K562 (cell line): ENCODE measurements at regions not wholly inside any gene's neighbourhood (a gene's known extent, or its start where the extent isn't known, plus 50 kb on each side); places are given as distances from the start of the nearest gene placed in this dataset.

Experiments
- ARNT ChIP-seq, 2 experiments: fragments of 450-650 bp; IDR thresholded peaks; 2 replicates each; pipeline ENCODE4 v1.6.1; 2016; ENCODE audit warnings: mild to moderate bottlenecking in 1 of 2
- CBX8 ChIP-seq: fragments of 200-600 bp; sonication (generic); IDR thresholded peaks from 2 replicates; pipeline ENCODE4 v1.6.1; 2012; ENCODE audit warnings: borderline replicate concordance, mixed run types, low read depth, mild to moderate bottlenecking, moderate library complexity, mixed read lengths, low read length, control low read depth, inconsistent platforms; ENCODE audit not compliant: poor library complexity, severe bottlenecking; ENCODE audit errors: extremely low read depth
- CREBBP ChIP-seq: IDR thresholded peaks from one replicate; pipeline ENCODE4 v1.6.1; 2012; ENCODE audit warnings: low read depth, mild to moderate bottlenecking, control low read depth, inconsistent platforms, low read length
- DMBX1 ChIP-seq: fragments of 250-450 bp; sonication (Bioruptor Pico); IDR thresholded peaks from 2 replicates; pipeline ENCODE4 v1.8.0; 2022; ENCODE audit warnings: inconsistent platforms, mild to moderate bottlenecking, moderate library complexity, borderline replicate concordance
- ESRRB ChIP-seq: fragments of 250-450 bp; sonication (Bioruptor Pico); IDR thresholded peaks from 2 replicates; pipeline ENCODE4 v1.5.0; 2020; ENCODE audit warnings: mild to moderate bottlenecking, moderate library complexity, borderline replicate concordance
- HNRNPH1 ChIP-seq: fragments of 200-400 bp; formaldehyde crosslinking; optimal IDR thresholded peaks from 2 replicates; pipeline ENCODE3; 2017; ENCODE audit warnings: low read depth, mild to moderate bottlenecking, low read length, moderate library complexity
- KHSRP ChIP-seq: fragments of 450-650 bp; IDR thresholded peaks from 2 replicates; pipeline ENCODE4 v1.6.1; 2017
- KLF13 ChIP-seq: fragments of 450-650 bp; IDR thresholded peaks from 2 replicates; pipeline ENCODE4 v1.6.1; 2016; ENCODE audit warnings: missing genetic modification characterization, low read depth, mild to moderate bottlenecking, missing compliant biosample characterization, moderate library complexity, borderline replicate concordance
- LCOR ChIP-seq: sonication (generic); formaldehyde crosslinking; IDR thresholded peaks from 2 replicates; pipeline ENCODE4 v1.8.0; 2022; ENCODE audit warnings: mild to moderate bottlenecking, missing genetic modification reagents
- POLR2AphosphoS5 ChIP-seq: IDR thresholded peaks from 2 replicates; pipeline ENCODE4 v1.6.1; 2011; ENCODE audit warnings: mild to moderate bottlenecking, low read depth, low read length, moderate library complexity; ENCODE audit not compliant: control insufficient read depth, insufficient read depth
- PTTG1 ChIP-seq: fragments of 450-650 bp; IDR thresholded peaks from 2 replicates; pipeline ENCODE4 v1.6.1; 2016; ENCODE audit warnings: low read depth, mild to moderate bottlenecking, missing genetic modification characterization, missing compliant biosample characterization
- PURB ChIP-seq: sonication (generic); formaldehyde crosslinking; IDR thresholded peaks from 2 replicates; pipeline ENCODE4 v1.9.0; 2021; ENCODE audit warnings: low read depth, mild to moderate bottlenecking, missing genetic modification reagents
- PYGO2 ChIP-seq: fragments of 450-650 bp; IDR thresholded peaks from 2 replicates; pipeline ENCODE4 v1.6.1; 2016; ENCODE audit warnings: mild to moderate bottlenecking, missing genetic modification characterization, moderate library complexity, missing compliant biosample characterization
- SMAD2 ChIP-seq: fragments of 150-350 bp; IDR thresholded peaks from 2 replicates; pipeline ENCODE4 v1.6.1; 2014; ENCODE audit warnings: low read depth, mild to moderate bottlenecking, low read length
- TSHZ1 ChIP-seq: fragments of 250-450 bp; sonication (Bioruptor Pico); IDR thresholded peaks from 2 replicates; pipeline ENCODE4 v1.4.0; 2020; ENCODE audit warnings: mild to moderate bottlenecking, moderate library complexity
- ZKSCAN8 ChIP-seq: fragments of 200-800 bp; sonication (Bioruptor generic); IDR thresholded peaks from 2 replicates; pipeline ENCODE4 v1.6.1; 2016; ENCODE audit warnings: missing genetic modification characterization, missing compliant biosample characterization
- ZNF121 ChIP-seq: sonication (generic); formaldehyde crosslinking; conservative IDR thresholded peaks from 2 replicates; pipeline ENCODE4 v1.8.0; 2022; ENCODE audit warnings: missing genetic modification reagents
- ZNF174 ChIP-seq: fragments of 250-450 bp; sonication (Bioruptor Pico); IDR thresholded peaks from 2 replicates; pipeline ENCODE4 v1.4.0; 2020; ENCODE audit warnings: mild to moderate bottlenecking
- ZNF263 ChIP-seq: sonication (generic); formaldehyde crosslinking; IDR thresholded peaks from 2 replicates; pipeline ENCODE4 v1.8.0; 2022; ENCODE audit warnings: mild to moderate bottlenecking, missing genetic modification reagents, borderline replicate concordance
- ZNF316 ChIP-seq: fragments of 450-650 bp; IDR thresholded peaks from 2 replicates; pipeline ENCODE4 v1.6.1; 2016
- ZNF384 ChIP-seq: IDR thresholded peaks from 2 replicates; pipeline ENCODE4 v1.6.1; 2012; ENCODE audit warnings: low read depth, low read length, improper control_type of control experiment
- ZNF639 ChIP-seq, 2 experiments: fragments of 200-800 bp in 1 of 2; sonication (Bioruptor generic) in 1 of 2; sonication (generic) in 1 of 2; formaldehyde crosslinking in 1 of 2; IDR thresholded peaks in 1 of 2; conservative IDR thresholded peaks in 1 of 2; 2 replicates each; pipeline versions ENCODE4 v1.5.0 to v1.6.1; 2016 to 2020; ENCODE audit warnings: missing compliant biosample characterization in 1 of 2, missing genetic modification characterization in 1 of 2, missing genetic modification reagents in 1 of 2
- ZNF699 ChIP-seq: fragments of 250-450 bp; sonication (Bioruptor Pico); IDR thresholded peaks from 2 replicates; pipeline ENCODE4 v1.8.0; 2021; ENCODE audit warnings: mild to moderate bottlenecking, moderate library complexity; ENCODE audit not compliant: insufficient replicate concordance
- ZNF785 ChIP-seq: fragments of 250-450 bp; sonication (Bioruptor Pico); IDR thresholded peaks from 2 replicates; pipeline ENCODE4 v1.4.0; 2020; ENCODE audit warnings: mild to moderate bottlenecking
- ZSCAN29 ChIP-seq: fragments of 450-650 bp; IDR thresholded peaks from 2 replicates; pipeline ENCODE4 v1.6.1; 2017

- TF ChIP-seq ZKSCAN8 (CRISPR knock-in tag) (peak; percentile 36; the same call in 1 of the 2 replicates), KLF13 (tag) (peak; percentile 61; the same call in 1 of the 2 replicates), ARNT (IDR thresholded peaks at IDR 0.05) (peak; percentile 75 to 80; a peak in 2 of 4 replicates), POLR2AphosphoS5 (peak; percentile 100), ZNF699 (no peak), SMAD2 (no peak), HNRNPH1 (peak; percentile 92), ZNF785 (CRISPR knock-in tag) (no peak), PURB (CRISPR knock-in tag) (no peak), CBX8 (no peak), ZNF174 (CRISPR knock-in tag) (no peak), PYGO2 (tag) (no peak), ESRRB (CRISPR knock-in tag) (peak; percentile 99), PTTG1 (tag) (no peak), ZNF384 (peak; percentile 74), KHSRP (peak; percentile 77), ZSCAN29 (peak; percentile 55; the same call in 1 of the 2 replicates), TSHZ1 (CRISPR knock-in tag) (no peak), DMBX1 (CRISPR knock-in tag) (peak; percentile 34; the same call in 1 of the 2 replicates), ZNF316 (peak; percentile 95), ZNF639 (CRISPR knock-in tag; conservative IDR thresholded peaks at IDR 0.05 in 1 of 2, IDR thresholded peaks at IDR 0.05 in 1 of 2) (no peak), LCOR (CRISPR knock-in tag) (peak; percentile 97), ZNF121 (no peak), CREBBP (no peak), ZNF263 (CRISPR knock-in tag) (peak; percentile 74; the same call in 1 of the 2 replicates)
Observed at GRCh38 chr2:121075006-121075551, 209.9 kb downstream of the TFCP2L1 start (continued).
